ENCODE measurements at regions not wholly inside any gene's neighbourhood (a gene's known extent, or its start where the extent isn't known, plus 50 kb on each side); places are given as distances from the start of the nearest gene placed in this dataset.

DNA sequence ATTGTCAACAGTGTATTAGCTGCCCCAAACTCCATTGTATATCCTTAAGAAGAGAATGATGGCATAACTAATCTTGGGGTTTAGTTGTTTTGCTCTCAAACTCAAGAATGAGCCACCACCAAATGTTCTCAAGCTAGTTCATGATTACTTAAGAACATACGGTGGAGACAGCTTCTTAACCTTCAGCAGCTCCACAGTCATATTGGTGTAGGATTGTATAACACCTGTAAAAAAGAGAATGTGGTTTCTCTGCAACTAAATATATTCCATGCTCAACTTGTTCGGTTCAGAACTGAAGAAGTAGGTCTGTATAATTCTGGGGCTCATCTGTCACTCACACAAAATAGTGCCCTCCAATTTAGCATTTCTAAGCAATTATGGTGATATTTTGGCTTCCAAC lies 177.9 kb upstream of the DUSP10 start:
- TF ChIP-seq, protein P1, sequence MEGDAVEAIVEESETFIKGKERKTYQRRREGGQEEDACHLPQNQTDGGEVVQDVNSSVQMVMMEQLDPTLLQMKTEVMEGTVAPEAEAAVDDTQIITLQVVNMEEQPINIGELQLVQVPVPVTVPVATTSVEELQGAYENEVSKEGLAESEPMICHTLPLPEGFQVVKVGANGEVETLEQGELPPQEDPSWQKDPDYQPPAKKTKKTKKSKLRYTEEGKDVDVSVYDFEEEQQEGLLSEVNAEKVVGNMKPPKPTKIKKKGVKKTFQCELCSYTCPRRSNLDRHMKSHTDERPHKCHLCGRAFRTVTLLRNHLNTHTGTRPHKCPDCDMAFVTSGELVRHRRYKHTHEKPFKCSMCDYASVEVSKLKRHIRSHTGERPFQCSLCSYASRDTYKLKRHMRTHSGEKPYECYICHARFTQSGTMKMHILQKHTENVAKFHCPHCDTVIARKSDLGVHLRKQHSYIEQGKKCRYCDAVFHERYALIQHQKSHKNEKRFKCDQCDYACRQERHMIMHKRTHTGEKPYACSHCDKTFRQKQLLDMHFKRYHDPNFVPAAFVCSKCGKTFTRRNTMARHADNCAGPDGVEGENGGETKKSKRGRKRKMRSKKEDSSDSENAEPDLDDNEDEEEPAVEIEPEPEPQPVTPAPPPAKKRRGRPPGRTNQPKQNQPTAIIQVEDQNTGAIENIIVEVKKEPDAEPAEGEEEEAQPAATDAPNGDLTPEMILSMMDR (IDR thresholded peaks at IDR 0.05; ENCODE audit: control insufficient read depth, extremely low read depth, insufficient read depth): no peak
- no peak overlapping the region for H3K4me3 ChIP-seq (ENCODE audit: low read depth, low read length)
- no peak for DNase-seq (ENCODE audit: low read depth)

DNA sequence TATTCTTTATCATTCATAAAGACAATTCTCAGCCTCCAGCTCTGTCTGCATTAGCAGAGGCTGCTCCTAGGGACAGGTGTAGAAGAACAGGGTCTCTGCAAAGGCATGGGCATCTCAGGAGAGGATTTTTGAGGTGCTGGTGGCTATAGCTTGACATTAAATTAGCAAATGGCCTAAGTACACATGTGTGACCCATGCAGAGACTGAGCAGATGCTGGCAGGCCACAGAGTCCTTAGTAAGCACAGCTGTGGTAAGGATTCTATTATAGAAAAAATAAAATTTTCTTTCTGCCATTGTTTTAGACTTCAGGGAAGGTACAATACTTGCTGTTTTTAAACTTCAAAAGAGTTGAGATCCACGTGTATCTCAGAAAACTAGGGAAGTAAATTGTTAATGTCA lies 177.5 kb upstream of the DUSP10 start:
- H3K4me3 ChIP-seq (ENCODE audit: low read depth, low read length): no peak overlapping the region
- DNase-seq (ENCODE audit: low read depth): no peak
- TF ChIP-seq, protein P1 (IDR thresholded peaks at IDR 0.05; ENCODE audit: control insufficient read depth, extremely low read depth, insufficient read depth): no peak

DNA sequence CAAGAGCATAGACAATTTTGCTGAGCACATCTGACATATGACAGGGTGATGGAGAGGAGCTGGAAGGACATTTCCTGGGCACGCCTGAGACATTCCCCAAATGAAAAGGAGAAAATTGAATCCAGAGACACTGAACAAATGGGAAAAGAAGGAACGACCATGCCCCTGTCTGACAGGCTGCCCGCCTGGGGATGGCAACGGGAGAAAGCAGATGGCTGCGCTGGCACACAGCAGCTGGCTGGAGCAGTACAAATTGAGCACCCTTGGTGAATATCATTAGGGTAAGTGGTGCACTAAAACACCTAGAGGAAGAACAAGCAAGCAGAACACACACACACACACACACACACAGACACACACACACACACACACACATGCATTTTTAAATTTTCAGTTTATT lies 174.3 kb upstream of the DUSP10 start:
- H3K4me3 ChIP-seq (ENCODE audit: low read depth, low read length): no peak overlapping the region
- TF ChIP-seq, protein P1 (IDR thresholded peaks at IDR 0.05; ENCODE audit: control insufficient read depth, extremely low read depth, insufficient read depth): no peak
- no peak for DNase-seq (ENCODE audit: low read depth)

DNA sequence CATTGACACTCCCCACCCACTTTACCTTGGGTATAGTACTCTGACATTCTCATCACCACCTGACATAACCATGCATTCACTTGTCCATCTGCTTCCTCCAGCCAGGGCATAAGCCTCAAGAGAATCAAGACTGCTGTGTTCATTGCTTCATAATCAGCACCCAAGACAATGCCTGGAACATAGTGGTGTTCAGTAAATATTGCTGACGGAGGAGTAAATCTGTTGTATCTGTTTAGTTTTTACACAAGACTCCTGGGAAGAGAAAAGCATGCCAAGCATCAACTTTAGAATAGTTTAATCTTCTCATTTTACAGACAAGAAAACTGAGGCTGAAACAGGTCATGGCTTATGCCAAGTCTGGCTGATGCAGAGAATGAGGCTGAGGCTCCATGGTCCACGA lies 173.9 kb upstream of the DUSP10 start:
- TF ChIP-seq, protein P1 (IDR thresholded peaks at IDR 0.05; ENCODE audit: control insufficient read depth, extremely low read depth, insufficient read depth): no peak
- DNase-seq (ENCODE audit: low read depth): no peak
- no peak overlapping the region for H3K4me3 ChIP-seq (ENCODE audit: low read depth, low read length)

DNA sequence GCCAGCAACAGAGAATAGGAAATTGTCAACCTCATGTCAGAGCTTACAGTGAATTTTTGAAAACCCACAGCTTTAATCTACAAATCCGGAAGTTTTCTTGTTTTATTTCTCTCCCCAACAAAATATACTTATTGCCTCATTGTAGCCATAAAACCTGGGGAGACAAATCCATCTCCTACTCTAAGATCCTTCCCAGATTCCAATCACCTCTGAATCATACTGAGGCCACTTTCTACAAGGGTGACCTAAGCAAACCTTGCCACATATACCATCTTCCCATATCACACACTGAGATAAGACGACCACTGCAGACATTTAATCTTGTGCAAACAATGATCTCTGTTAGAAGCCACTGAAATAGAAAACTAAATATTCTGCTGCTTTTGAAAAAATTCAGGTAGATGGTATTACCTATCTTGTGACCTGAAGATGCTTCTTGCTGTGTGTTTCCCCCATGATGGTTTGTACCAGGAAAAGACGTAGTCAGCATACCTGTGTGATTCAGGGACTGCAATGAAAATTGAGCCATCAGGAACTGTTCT lies 171.5 kb upstream of the DUSP10 start:
- TF ChIP-seq, protein P1 (IDR thresholded peaks at IDR 0.05; ENCODE audit: control insufficient read depth, extremely low read depth, insufficient read depth): no peak
- H3K4me3 ChIP-seq (ENCODE audit: low read depth, low read length): no peak overlapping the region
- no peak for DNase-seq (ENCODE audit: low read depth)

DNA sequence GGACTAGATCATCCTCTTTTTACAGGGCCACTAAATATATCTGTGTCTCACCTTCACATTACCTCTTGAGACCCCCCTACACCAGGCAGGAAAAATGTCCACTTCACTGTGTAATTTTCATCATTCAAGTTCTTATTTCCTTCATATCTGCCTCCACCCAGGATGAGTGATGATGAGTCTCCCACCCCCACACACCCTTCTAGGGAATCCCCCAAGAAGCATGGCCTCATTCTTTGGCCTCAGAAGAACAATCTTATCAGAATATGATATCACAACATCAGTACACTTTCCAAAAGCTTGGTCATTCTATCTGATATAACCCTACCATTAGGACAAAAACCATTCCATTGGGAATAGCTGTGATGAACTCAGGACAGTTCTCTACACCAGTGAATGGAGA lies 170.3 kb upstream of the DUSP10 start:
- DNase-seq (ENCODE audit: low read depth): no peak
- TF ChIP-seq, protein P1 (IDR thresholded peaks at IDR 0.05; ENCODE audit: control insufficient read depth, extremely low read depth, insufficient read depth): no peak
- H3K4me3 ChIP-seq (ENCODE audit: low read depth, low read length): no peak overlapping the region

DNA sequence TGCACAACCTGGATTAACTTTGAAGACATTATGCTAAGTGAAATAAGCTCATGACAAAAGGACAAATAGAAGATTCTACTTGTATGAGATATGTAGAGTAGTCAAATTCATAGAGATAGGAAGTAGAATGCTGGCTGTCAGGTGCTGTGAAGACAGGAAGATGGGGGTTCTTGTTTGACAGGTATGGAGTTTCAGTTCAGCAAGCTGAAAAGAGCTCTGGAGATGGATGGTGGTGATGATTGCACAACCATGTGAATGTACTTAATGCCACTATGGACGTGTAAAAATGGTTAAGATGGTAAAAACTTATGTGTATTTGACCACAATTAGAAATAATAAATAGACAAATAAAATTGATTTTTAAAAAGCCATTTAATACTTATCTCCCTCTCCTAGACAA lies 169.8 kb upstream of the DUSP10 start:
- no peak for DNase-seq (ENCODE audit: low read depth)
- TF ChIP-seq, protein P1 (IDR thresholded peaks at IDR 0.05; ENCODE audit: control insufficient read depth, extremely low read depth, insufficient read depth): no peak
- H3K4me3 ChIP-seq (ENCODE audit: low read depth, low read length): no peak overlapping the region
